ENCODE measurements at regions not wholly inside any gene's neighbourhood (a gene's known extent, or its start where the extent isn't known, plus 50 kb on each side); places are given as distances from the start of the nearest gene placed in this dataset.
"Not testable (repeated sequence)": the region's sequence is repeated elsewhere in the genome, so short reads cannot be mapped to it uniquely, and the experiment has no call there.

- H3K4me1 Mint-ChIP-seq: no peaks in the 10 kb centered on the region
- peaks cover 2% of the 10 kb centered on the region for H3K27me3 Mint-ChIP-seq
- H3K27ac Mint-ChIP-seq: no peak overlapping the region
- H3K4me3 Mint-ChIP-seq: no peak overlapping the region
- ChIA-PET CTCF (no interaction called here), POLR2A (no interaction called here)
- DNase-seq (no peak), ATAC-seq (no peak)
- H3K36me3 Mint-ChIP-seq (ENCODE audit: low read depth): no peaks in the 10 kb centered on the region
- intact Hi-C loops (cut with DNase I, micrococcal nuclease): no loop called here
- H3K9me3 Mint-ChIP-seq (ENCODE audit: low read depth): peaks cover 3% of the 10 kb centered on the region
Measured at GRCh38 chr7:81293806-81294205, 375.0 kb upstream of the SEMA3C start.

- H3K4me1 Mint-ChIP-seq; H3K4me3 Mint-ChIP-seq; DNase-seq; H3K27me3 Mint-ChIP-seq; CTCF ChIA-PET; ATAC-seq; H3K27ac Mint-ChIP-seq; H3K36me3 Mint-ChIP-seq (ENCODE audit: low read depth); POLR2A ChIA-PET; intact Hi-C loops (cut with DNase I, micrococcal nuclease): not testable (repeated sequence)
- H3K9me3 Mint-ChIP-seq (ENCODE audit: low read depth): peaks cover 11% of the 10 kb centered on the region
Measured at GRCh38 chr7:81286754-81287153, 367.9 kb upstream of the SEMA3C start.

- ChIA-PET CTCF (interaction anchor here (0.6 kb wide), 1 partner anchor 445 kb away, joined by 3 read pairs; no protein-coding TSS in a partner anchor), POLR2A (no interaction called here)
- Mint-ChIP-seq H3K9me3 (ENCODE audit: low read depth) (peaks cover 11% of the 10 kb centered on the region), H3K36me3 (ENCODE audit: low read depth) (no peaks in the 10 kb centered on the region), H3K4me1 (peaks cover 4% of the 10 kb centered on the region), H3K4me3 (no peak overlapping the region), H3K27ac (no peak overlapping the region), H3K27me3 (peaks cover 2% of the 10 kb centered on the region)
- DNase-seq: no peak
- peak; percentile 36 for ATAC-seq
- intact Hi-C loops (cut with DNase I, micrococcal nuclease): no loop called here
Measured at GRCh38 chr7:81285142-81285871, 366.5 kb upstream of the SEMA3C start.

- POLR2A ChIA-PET: no interaction called here
- DNase-seq (no peak), ATAC-seq (peak; percentile 42)
- CTCF ChIA-PET: no interaction called here
- Mint-ChIP-seq H3K27ac (no peak overlapping the region), H3K27me3 (no peaks in the 10 kb centered on the region), H3K4me1 (peaks cover 4% of the 10 kb centered on the region), H3K4me3 (no peak overlapping the region), H3K9me3 (ENCODE audit: low read depth) (peaks cover 8% of the 10 kb centered on the region), H3K36me3 (ENCODE audit: low read depth) (no peaks in the 10 kb centered on the region)
- intact Hi-C loops (cut with DNase I, micrococcal nuclease): no loop called here
Measured at GRCh38 chr7:81284576-81284975, 365.7 kb upstream of the SEMA3C start.

- Mint-ChIP-seq H3K27me3 (no peaks in the 10 kb centered on the region), H3K36me3 (ENCODE audit: low read depth) (no peaks in the 10 kb centered on the region), H3K27ac (no peak overlapping the region), H3K4me3 (no peak overlapping the region), H3K9me3 (ENCODE audit: low read depth) (peaks cover 6% of the 10 kb centered on the region), H3K4me1 (peaks cover 4% of the 10 kb centered on the region)
- ChIA-PET POLR2A (no interaction called here), CTCF (no interaction called here)
- no peak for ATAC-seq
- intact Hi-C loops (cut with DNase I, micrococcal nuclease): no loop called here
- no peak for DNase-seq
Measured at GRCh38 chr7:81280531-81280930, 361.7 kb upstream of the SEMA3C start.

- Mint-ChIP-seq H3K36me3 (ENCODE audit: low read depth) (no peaks in the 10 kb centered on the region), H3K4me1 (no peaks in the 10 kb centered on the region), H3K9me3 (ENCODE audit: low read depth) (peaks cover 2% of the 10 kb centered on the region), H3K27ac (no peak overlapping the region), H3K27me3 (no peaks in the 10 kb centered on the region), H3K4me3 (no peak overlapping the region)
- ATAC-seq: no peak
- intact Hi-C loops (cut with DNase I, micrococcal nuclease): no loop called here
- POLR2A ChIA-PET: no interaction called here
- no peak for DNase-seq
- CTCF ChIA-PET: no interaction called here
Measured at GRCh38 chr7:81277691-81278090, 358.8 kb upstream of the SEMA3C start.

- intact Hi-C loops (cut with DNase I, micrococcal nuclease): no loop called here
- Mint-ChIP-seq H3K4me1 (no peaks in the 10 kb centered on the region), H3K27me3 (no peaks in the 10 kb centered on the region), H3K36me3 (ENCODE audit: low read depth) (no peaks in the 10 kb centered on the region), H3K27ac (no peak overlapping the region), H3K9me3 (ENCODE audit: low read depth) (peaks cover 2% of the 10 kb centered on the region), H3K4me3 (no peak overlapping the region)
- no peak for ATAC-seq
- no peak for DNase-seq
- ChIA-PET POLR2A (no interaction called here), CTCF (no interaction called here)
Measured at GRCh38 chr7:81273601-81274397, 354.9 kb upstream of the SEMA3C start.

- intact Hi-C loops (cut with DNase I, micrococcal nuclease): no loop called here
- Mint-ChIP-seq H3K4me1 (no peaks in the 10 kb centered on the region), H3K27ac (no peak overlapping the region), H3K9me3 (ENCODE audit: low read depth) (peaks cover 4% of the 10 kb centered on the region), H3K36me3 (ENCODE audit: low read depth) (no peaks in the 10 kb centered on the region), H3K27me3 (no peaks in the 10 kb centered on the region), H3K4me3 (no peak overlapping the region)
- CTCF ChIA-PET: no interaction called here
- POLR2A ChIA-PET: no interaction called here
- ATAC-seq (no peak), DNase-seq (no peak)
Measured at GRCh38 chr7:81272176-81272575, 353.3 kb upstream of the SEMA3C start.

GRCh38 chr7:81268551-81268950, 349.7 kb upstream of the SEMA3C start:
- no peaks in the 10 kb centered on the region for H3K4me1 Mint-ChIP-seq
- H3K27ac Mint-ChIP-seq: no peak overlapping the region
- H3K4me3 Mint-ChIP-seq: no peak overlapping the region
- DNase-seq (no peak), ATAC-seq (no peak)
- CTCF ChIA-PET: no interaction called here
- intact Hi-C loops (cut with DNase I, micrococcal nuclease): no loop called here
- no peaks in the 10 kb centered on the region for H3K27me3 Mint-ChIP-seq
- H3K36me3 Mint-ChIP-seq (ENCODE audit: low read depth): no peaks in the 10 kb centered on the region
- H3K9me3 Mint-ChIP-seq (ENCODE audit: low read depth): peaks cover 2% of the 10 kb centered on the region
- POLR2A ChIA-PET: no interaction called here

- no peak overlapping the region for H3K27ac Mint-ChIP-seq
- ChIA-PET CTCF (no interaction called here), POLR2A (no interaction called here)
- H3K9me3 Mint-ChIP-seq (ENCODE audit: low read depth): peaks cover 2% of the 10 kb centered on the region
- no peak for DNase-seq
- H3K27me3 Mint-ChIP-seq: no peaks in the 10 kb centered on the region
- H3K4me1 Mint-ChIP-seq: no peaks in the 10 kb centered on the region
- no peaks in the 10 kb centered on the region for H3K36me3 Mint-ChIP-seq (ENCODE audit: low read depth)
- no peak for ATAC-seq
- no peak overlapping the region for H3K4me3 Mint-ChIP-seq
- intact Hi-C loops (cut with DNase I, micrococcal nuclease): no loop called here
Measured at GRCh38 chr7:81267508-81267907, 348.7 kb upstream of the SEMA3C start.

GRCh38 chr7:81264116-81264515, 345.3 kb upstream of the SEMA3C start:
- no peaks in the 10 kb centered on the region for H3K36me3 Mint-ChIP-seq (ENCODE audit: low read depth)
- H3K27ac Mint-ChIP-seq: no peak overlapping the region
- ChIA-PET CTCF (no interaction called here), POLR2A (no interaction called here)
- no peaks in the 10 kb centered on the region for H3K4me1 Mint-ChIP-seq
- no peak overlapping the region for H3K4me3 Mint-ChIP-seq
- H3K27me3 Mint-ChIP-seq: no peaks in the 10 kb centered on the region
- peaks cover 5% of the 10 kb centered on the region for H3K9me3 Mint-ChIP-seq (ENCODE audit: low read depth)
- intact Hi-C loops (cut with DNase I, micrococcal nuclease): no loop called here
- ATAC-seq: no peak
- no peak for DNase-seq

GRCh38 chr7:81260152-81260551, 341.3 kb upstream of the SEMA3C start:
- POLR2A ChIA-PET: no interaction called here
- Mint-ChIP-seq H3K27ac (no peak overlapping the region), H3K9me3 (ENCODE audit: low read depth) (peaks cover 3% of the 10 kb centered on the region), H3K4me3 (no peak overlapping the region), H3K27me3 (no peaks in the 10 kb centered on the region), H3K4me1 (no peaks in the 10 kb centered on the region), H3K36me3 (ENCODE audit: low read depth) (no peaks in the 10 kb centered on the region)
- intact Hi-C loops (cut with DNase I, micrococcal nuclease): no loop called here
- ATAC-seq (no peak), DNase-seq (no peak)
- CTCF ChIA-PET: no interaction called here

Data from activated CD4-positive, alpha-beta T cell treated with anti-CD3 and anti-CD28 coated beads for 36 hours (primary cell).